Mesenchymal stem cell (in vitro differentiated cells and primary cell): ENCODE measurements at regions not wholly inside any gene's neighbourhood (a gene's known extent, or its start where the extent isn't known, plus 50 kb on each side); places are given as distances from the start of the nearest gene placed in this dataset.

Experiments used
- DNase-seq: peaks from one replicate; pipeline ENCODE4 v3.0.0-alpha.2; 2013
- H2AFZ ChIP-seq: one replicate; pipeline ENCODE4 v1.6.1; 2013; ENCODE audit warnings: low read depth, mild to moderate bottlenecking, control low read depth, inconsistent platforms, low read length, moderate library complexity
- H2AK5ac ChIP-seq: 2 replicates; pipeline ENCODE4 v1.6.1; 2013; ENCODE audit warnings: low read length, moderate library complexity, mild to moderate bottlenecking, inconsistent platforms; ENCODE audit not compliant: severe bottlenecking
- H2BK120ac ChIP-seq: one replicate; pipeline ENCODE4 v1.6.1; 2013; ENCODE audit warnings: low read depth, mild to moderate bottlenecking, inconsistent platforms, low read length, moderate library complexity
- H2BK12ac ChIP-seq, 2 experiments: one replicate each; pipeline ENCODE4 v1.6.1; 2013; ENCODE audit warnings: inconsistent platforms in 2 of 2, low read length in 2 of 2, mild to moderate bottlenecking in 2 of 2, moderate library complexity in 2 of 2, control low read depth in 1 of 2
- H2BK15ac ChIP-seq: one replicate; pipeline ENCODE4 v1.6.1; 2013; ENCODE audit warnings: mild to moderate bottlenecking, low read depth, inconsistent platforms; ENCODE audit not compliant: poor library complexity, severe bottlenecking
- H2BK5ac ChIP-seq: 2 replicates; pipeline ENCODE4 v1.6.1; 2013; ENCODE audit warnings: low read depth, mild to moderate bottlenecking, low read length, control low read depth, inconsistent platforms; ENCODE audit not compliant: poor library complexity, severe bottlenecking
- H3K14ac ChIP-seq, 2 experiments: one replicate each; pipeline ENCODE4 v1.6.1; 2013; ENCODE audit warnings: inconsistent platforms in 2 of 2, low read length in 2 of 2, control low read depth in 1 of 2, mild to moderate bottlenecking in 1 of 2, moderate library complexity in 1 of 2
- H3K18ac ChIP-seq, 2 experiments: one replicate each; pipeline ENCODE4 v1.6.1; 2013; ENCODE audit warnings: inconsistent platforms in 2 of 2, low read length in 2 of 2, control low read depth in 1 of 2, low read depth in 1 of 2, mild to moderate bottlenecking in 1 of 2
- H3K23ac ChIP-seq, 2 experiments: one replicate each; pipeline ENCODE4 v1.6.1; 2013; ENCODE audit warnings: inconsistent platforms in 2 of 2, low read length in 2 of 2, mild to moderate bottlenecking in 2 of 2, moderate library complexity in 2 of 2, control low read depth in 1 of 2
- H3K27ac ChIP-seq: 2 replicates; pipeline ENCODE4 v1.5.1; 2013; ENCODE audit warnings: mild to moderate bottlenecking, moderate library complexity, low read length, control low read depth, inconsistent platforms; ENCODE audit not compliant: poor library complexity, severe bottlenecking
- H3K27me3 ChIP-seq, 2 experiments: 2 replicates each; pipeline versions ENCODE4 v1.6.1 to v1.7.0; 2013; ENCODE audit warnings: low read length in 2 of 2, mild to moderate bottlenecking in 2 of 2, moderate library complexity in 2 of 2, control low read depth in 1 of 2, inconsistent platforms in 1 of 2; ENCODE audit not compliant: control insufficient read depth in 1 of 2, insufficient read depth in 1 of 2
- H3K36me3 ChIP-seq, 2 experiments: 2 replicates each; pipeline versions ENCODE4 v1.6.1 to v1.7.0; 2013; ENCODE audit warnings: low read length in 2 of 2, control low read depth in 1 of 2, inconsistent platforms in 1 of 2, low read depth in 1 of 2, mild to moderate bottlenecking in 1 of 2; ENCODE audit not compliant: insufficient read depth in 2 of 2, control insufficient read depth in 1 of 2
- H3K4ac ChIP-seq, 2 experiments: one replicate each; pipeline ENCODE4 v1.6.1; 2013; ENCODE audit warnings: inconsistent platforms in 2 of 2, low read length in 2 of 2, mild to moderate bottlenecking in 2 of 2, moderate library complexity in 2 of 2, control low read depth in 1 of 2, low read depth in 1 of 2
- H3K4me1 ChIP-seq: 2 replicates; pipeline ENCODE4 v1.6.1; 2013; ENCODE audit warnings: low read depth, low read length, control low read depth; ENCODE audit not compliant: control insufficient read depth, insufficient read depth
- H3K4me2 ChIP-seq: 2 replicates; pipeline ENCODE4 v1.6.1; 2013; ENCODE audit warnings: low read length, mild to moderate bottlenecking, inconsistent platforms; ENCODE audit not compliant: poor library complexity, severe bottlenecking
- H3K4me3 ChIP-seq, 2 experiments: 2 replicates each; pipeline versions ENCODE4 v1.5.1 to v1.7.0; 2013; ENCODE audit warnings: low read length in 2 of 2, mild to moderate bottlenecking in 2 of 2, control low read depth in 1 of 2, low read depth in 1 of 2; ENCODE audit not compliant: insufficient read depth in 1 of 2
- H3K79me1 ChIP-seq: replicated peaks from 2 replicates; pipeline ENCODE4 v1.6.1; 2013; ENCODE audit warnings: mild to moderate bottlenecking, control low read depth, low read length, inconsistent platforms; ENCODE audit not compliant: poor library complexity, severe bottlenecking
- H3K9ac ChIP-seq: 2 replicates; pipeline ENCODE4 v1.7.0; 2013; ENCODE audit warnings: mild to moderate bottlenecking, low read length, moderate library complexity
- H3K9me3 ChIP-seq: 2 replicates; pipeline ENCODE4 v1.7.0; 2013; ENCODE audit warnings: mild to moderate bottlenecking, low read length; ENCODE audit not compliant: control insufficient read depth
- H4K8ac ChIP-seq: one replicate; pipeline ENCODE4 v1.6.1; 2013; ENCODE audit warnings: inconsistent platforms, mild to moderate bottlenecking, low read length, moderate library complexity
- H4K91ac ChIP-seq: one replicate; pipeline ENCODE4 v1.6.1; 2013; ENCODE audit warnings: mild to moderate bottlenecking, low read length, inconsistent platforms
- WGBS: methylation state at CpG from one replicate; pipeline ENCODE4 v1.1.7; 2013; ENCODE audit warnings: mixed read lengths; 5-methylcytosine and 5-hydroxymethylcytosine counted together

GRCh38 chr16:65604771-65605170 lies 482.9 kb upstream of the CDH11 start:
- Histone ChIP-seq H3K4ac (no peak overlapping the region), H4K8ac (no peak overlapping the region), H2BK12ac (no peak overlapping the region), H3K23ac (no peak overlapping the region), H2AFZ (no peak overlapping the region), H2AK5ac (no peak overlapping the region), H3K27me3 (no peaks in the 10 kb centered on the region), H3K9ac (no peak overlapping the region), H3K14ac (no peak overlapping the region), H3K36me3 (no peaks in the 10 kb centered on the region), H3K79me1 (no peaks in the 10 kb centered on the region), H2BK5ac (no peak overlapping the region), H3K18ac (no peak overlapping the region), H3K4me2 (no peak overlapping the region), H2BK120ac (no peak overlapping the region), H3K4me3 (no peak overlapping the region), H4K91ac (no peak overlapping the region), H2BK15ac (no peak overlapping the region), H3K4me1 (no peaks in the 10 kb centered on the region), H3K27ac (no peak overlapping the region), H3K9me3 (no peaks in the 10 kb centered on the region)
- DNase-seq, result no peak
- 92% methylated on average over 2 of the region's 3 CpGs for WGBS

GRCh38 chr16:65601781-65602180 lies 479.9 kb upstream of the CDH11 start:
- H4K8ac ChIP-seq, result no peak overlapping the region
- H2AK5ac ChIP-seq, result no peak overlapping the region
- H4K91ac ChIP-seq, result no peak overlapping the region
- no peaks in the 10 kb centered on the region for H3K27me3 ChIP-seq
- H3K36me3 ChIP-seq, result no peaks in the 10 kb centered on the region
- H3K18ac ChIP-seq, result no peak overlapping the region
- no peak overlapping the region for H3K4me3 ChIP-seq
- no peak overlapping the region for H2BK5ac ChIP-seq
- H2BK15ac ChIP-seq, result no peak overlapping the region
- WGBS, result 83% methylated on average over 3 of the region's 3 CpGs
- no peaks in the 10 kb centered on the region for H3K79me1 ChIP-seq
- no peak overlapping the region for H3K9ac ChIP-seq
- no peak overlapping the region for H2BK120ac ChIP-seq
- H3K4ac ChIP-seq, result no peak overlapping the region
- H2AFZ ChIP-seq, result no peak overlapping the region
- H3K14ac ChIP-seq, result no peak overlapping the region
- H3K9me3 ChIP-seq, result no peaks in the 10 kb centered on the region
- no peak overlapping the region for H3K4me2 ChIP-seq
- H3K23ac ChIP-seq, result no peak overlapping the region
- peak; percentile 14 for DNase-seq
- no peak overlapping the region for H2BK12ac ChIP-seq
- no peak overlapping the region for H3K27ac ChIP-seq
- no peaks in the 10 kb centered on the region for H3K4me1 ChIP-seq

DNA sequence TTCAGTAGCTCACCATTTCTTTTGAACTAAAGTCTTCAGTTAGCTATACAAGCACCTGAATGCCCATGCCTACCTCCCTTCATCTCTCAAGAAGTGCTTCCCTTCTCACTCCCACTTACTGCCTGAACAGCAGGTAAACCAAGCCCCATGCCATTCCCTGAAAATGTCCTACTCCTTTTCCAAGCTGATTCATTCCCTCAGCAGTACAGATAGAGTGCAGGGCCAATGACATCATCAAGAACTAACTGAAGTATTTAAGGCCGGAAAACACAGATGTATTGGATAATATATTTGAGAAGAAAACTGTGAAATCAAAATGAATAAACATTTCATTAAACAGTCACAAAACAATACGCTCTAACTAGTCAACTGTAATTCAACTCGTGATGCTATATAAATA lies 478.8 kb upstream of the CDH11 start:
- WGBS, result no CpG with 5 or more reads among the region's 3 CpGs
- Histone ChIP-seq H3K36me3 (no peaks in the 10 kb centered on the region), H4K91ac (no peak overlapping the region), H3K27ac (no peak overlapping the region), H3K4me3 (no peak overlapping the region), H3K4me2 (no peak overlapping the region), H2AFZ (no peak overlapping the region), H3K23ac (no peak overlapping the region), H2BK12ac (no peak overlapping the region), H3K79me1 (no peaks in the 10 kb centered on the region), H2BK5ac (no peak overlapping the region), H2BK120ac (no peak overlapping the region), H3K4ac (no peak overlapping the region), H2BK15ac (no peak overlapping the region), H4K8ac (no peak overlapping the region), H2AK5ac (no peak overlapping the region), H3K27me3 (no peaks in the 10 kb centered on the region), H3K9me3 (no peaks in the 10 kb centered on the region), H3K4me1 (no peaks in the 10 kb centered on the region), H3K9ac (no peak overlapping the region), H3K14ac (peak overlapping the region in 1 of 2 experiments; percentile 69), H3K18ac (no peak overlapping the region)
- DNase-seq, result no peak

- Histone ChIP-seq H3K4me3 (no peak overlapping the region), H3K23ac (no peak overlapping the region), H3K4ac (no peak overlapping the region), H3K14ac (no peak overlapping the region), H2AK5ac (no peak overlapping the region), H4K8ac (no peak overlapping the region), H3K27ac (no peak overlapping the region), H3K18ac (no peak overlapping the region), H2AFZ (no peak overlapping the region), H3K4me2 (no peak overlapping the region), H3K36me3 (no peaks in the 10 kb centered on the region), H3K4me1 (no peaks in the 10 kb centered on the region), H3K9me3 (no peaks in the 10 kb centered on the region), H2BK5ac (no peak overlapping the region), H2BK15ac (peak overlapping the region; percentile 70), H3K27me3 (no peaks in the 10 kb centered on the region), H4K91ac (no peak overlapping the region), H3K79me1 (no peaks in the 10 kb centered on the region), H2BK12ac (no peak overlapping the region), H2BK120ac (no peak overlapping the region), H3K9ac (no peak overlapping the region)
- WGBS, result 55% methylated on average over 4 of the region's 4 CpGs
- no peak for DNase-seq
Measured at GRCh38 chr16:65600046-65600445, 478.2 kb upstream of the CDH11 start.
